ENCODE measurements at regions not wholly inside any gene's neighbourhood (a gene's known extent, or its start where the extent isn't known, plus 50 kb on each side); places are given as distances from the start of the nearest gene placed in this dataset.
"Not testable (repeated sequence)": the region's sequence is repeated elsewhere in the genome, so short reads cannot be mapped to it uniquely, and the experiment has no call there.

- H3K36me3 ChIP-seq (ENCODE audit: insufficient read depth, low read length): no peaks in the 10 kb centered on the region
- no peak overlapping the region for H3K9ac ChIP-seq (ENCODE audit: low read depth, low read length)
- H3K4me1 ChIP-seq (ENCODE audit: insufficient read depth, low read length): no peaks in the 10 kb centered on the region
- no peaks in the 10 kb centered on the region for H3K9me3 ChIP-seq (ENCODE audit: control insufficient read depth, insufficient read depth, low read length)
These were observed 57.8 kb upstream of the ANKRD30A start for GRCh38 chr10:37067576-37067975.

GRCh38 chr10:37062296-37062695 is 63.1 kb upstream of the ANKRD30A start:
- not testable (repeated sequence) for H3K9ac ChIP-seq (ENCODE audit: low read depth, low read length); H3K9me3 ChIP-seq (ENCODE audit: control insufficient read depth, insufficient read depth, low read length)

GRCh38 chr10:37057261-37057660 is 68.1 kb upstream of the ANKRD30A start:
- H3K4me1 ChIP-seq (ENCODE audit: insufficient read depth, low read length): no peaks in the 10 kb centered on the region
- H3K9ac ChIP-seq (ENCODE audit: low read depth, low read length): no peak overlapping the region
- no peaks in the 10 kb centered on the region for H3K36me3 ChIP-seq (ENCODE audit: insufficient read depth, low read length)
- H3K9me3 ChIP-seq (ENCODE audit: control insufficient read depth, insufficient read depth, low read length): no peaks in the 10 kb centered on the region

More at GRCh38 chr10:37062296-37062695, 63.1 kb upstream of the ANKRD30A start:
- not testable (repeated sequence) for H3K36me3 ChIP-seq (ENCODE audit: insufficient read depth, low read length); H3K4me1 ChIP-seq (ENCODE audit: insufficient read depth, low read length)

GRCh38 chr10:37053476-37053875 is 71.9 kb upstream of the ANKRD30A start:
- H3K9ac ChIP-seq (ENCODE audit: low read depth, low read length): no peak overlapping the region
- H3K36me3 ChIP-seq (ENCODE audit: insufficient read depth, low read length): no peaks in the 10 kb centered on the region
- H3K9me3 ChIP-seq (ENCODE audit: control insufficient read depth, insufficient read depth, low read length): no peaks in the 10 kb centered on the region; the same call in 1 of the 2 replicates
- H3K4me1 ChIP-seq (ENCODE audit: insufficient read depth, low read length): no peaks in the 10 kb centered on the region

GRCh38 chr10:37049982-37050381 is 75.4 kb upstream of the ANKRD30A start:
- not testable (repeated sequence) for H3K4me1 ChIP-seq (ENCODE audit: insufficient read depth, low read length); H3K9me3 ChIP-seq (ENCODE audit: control insufficient read depth, insufficient read depth, low read length); H3K9ac ChIP-seq (ENCODE audit: low read depth, low read length); H3K36me3 ChIP-seq (ENCODE audit: insufficient read depth, low read length)

GRCh38 chr10:37044319-37044718 is 81.1 kb upstream of the ANKRD30A start:
- H3K9me3 ChIP-seq (ENCODE audit: control insufficient read depth, insufficient read depth, low read length); H3K4me1 ChIP-seq (ENCODE audit: insufficient read depth, low read length); H3K9ac ChIP-seq (ENCODE audit: low read depth, low read length); H3K36me3 ChIP-seq (ENCODE audit: insufficient read depth, low read length): not testable (repeated sequence)

- Histone ChIP-seq H3K36me3 (ENCODE audit: insufficient read depth, low read length) (no peaks in the 10 kb centered on the region), H3K9me3 (ENCODE audit: control insufficient read depth, insufficient read depth, low read length) (no peaks in the 10 kb centered on the region), H3K9ac (ENCODE audit: low read depth, low read length) (no peak overlapping the region), H3K4me1 (ENCODE audit: insufficient read depth, low read length) (no peaks in the 10 kb centered on the region)
These were observed 89.5 kb upstream of the ANKRD30A start for GRCh38 chr10:37035853-37036252.

GRCh38 chr10:37015498-37015897 is 109.9 kb upstream of the ANKRD30A start:
- Histone ChIP-seq H3K36me3 (ENCODE audit: insufficient read depth, low read length) (no peaks in the 10 kb centered on the region), H3K9ac (ENCODE audit: low read depth, low read length) (no peak overlapping the region), H3K4me1 (ENCODE audit: insufficient read depth, low read length) (no peaks in the 10 kb centered on the region), H3K9me3 (ENCODE audit: control insufficient read depth, insufficient read depth, low read length) (no peaks in the 10 kb centered on the region)

- Histone ChIP-seq H3K4me1 (ENCODE audit: insufficient read depth, low read length) (no peaks in the 10 kb centered on the region), H3K9me3 (ENCODE audit: control insufficient read depth, insufficient read depth, low read length) (no peaks in the 10 kb centered on the region), H3K36me3 (ENCODE audit: insufficient read depth, low read length) (no peaks in the 10 kb centered on the region), H3K9ac (ENCODE audit: low read depth, low read length) (no peak overlapping the region)
These were observed 114.7 kb upstream of the ANKRD30A start for GRCh38 chr10:37010741-37011140.

- not testable (repeated sequence) for H3K9me3 ChIP-seq (ENCODE audit: control insufficient read depth, insufficient read depth, low read length); H3K4me1 ChIP-seq (ENCODE audit: insufficient read depth, low read length); H3K36me3 ChIP-seq (ENCODE audit: insufficient read depth, low read length); H3K9ac ChIP-seq (ENCODE audit: low read depth, low read length)
These were observed 117.1 kb upstream of the ANKRD30A start for GRCh38 chr10:37008276-37008675.

GRCh38 chr10:37003126-37003525 is 122.3 kb upstream of the ANKRD30A start:
- no peaks in the 10 kb centered on the region; the same call in 1 of the 2 replicates for H3K9me3 ChIP-seq (ENCODE audit: control insufficient read depth, insufficient read depth, low read length)
- no peaks in the 10 kb centered on the region for H3K4me1 ChIP-seq (ENCODE audit: insufficient read depth, low read length)
- no peaks in the 10 kb centered on the region for H3K36me3 ChIP-seq (ENCODE audit: insufficient read depth, low read length)
- H3K9ac ChIP-seq (ENCODE audit: low read depth, low read length): no peak overlapping the region

GRCh38 chr10:36995806-36996205 is 129.6 kb upstream of the ANKRD30A start:
- H3K4me1 ChIP-seq (ENCODE audit: insufficient read depth, low read length); H3K9ac ChIP-seq (ENCODE audit: low read depth, low read length); H3K9me3 ChIP-seq (ENCODE audit: control insufficient read depth, insufficient read depth, low read length); H3K36me3 ChIP-seq (ENCODE audit: insufficient read depth, low read length): not testable (repeated sequence)

- no peaks in the 10 kb centered on the region for H3K4me1 ChIP-seq (ENCODE audit: insufficient read depth, low read length)
- H3K9ac ChIP-seq (ENCODE audit: low read depth, low read length): no peak overlapping the region
- H3K36me3 ChIP-seq (ENCODE audit: insufficient read depth, low read length): no peaks in the 10 kb centered on the region
- H3K9me3 ChIP-seq (ENCODE audit: control insufficient read depth, insufficient read depth, low read length): no peaks in the 10 kb centered on the region
These were observed 130.5 kb upstream of the ANKRD30A start for GRCh38 chr10:36994886-36995285.

GRCh38 chr10:36989233-36989632 is 136.2 kb upstream of the ANKRD30A start:
- no peak overlapping the region for H3K9ac ChIP-seq (ENCODE audit: low read depth, low read length)
- no peaks in the 10 kb centered on the region for H3K36me3 ChIP-seq (ENCODE audit: insufficient read depth, low read length)
- no peaks in the 10 kb centered on the region for H3K4me1 ChIP-seq (ENCODE audit: insufficient read depth, low read length)
- H3K9me3 ChIP-seq (ENCODE audit: control insufficient read depth, insufficient read depth, low read length): no peaks in the 10 kb centered on the region

- Histone ChIP-seq H3K9ac (ENCODE audit: low read depth, low read length) (no peak overlapping the region), H3K4me1 (ENCODE audit: insufficient read depth, low read length) (no peaks in the 10 kb centered on the region), H3K36me3 (ENCODE audit: insufficient read depth, low read length) (no peaks in the 10 kb centered on the region), H3K9me3 (ENCODE audit: control insufficient read depth, insufficient read depth, low read length) (no peaks in the 10 kb centered on the region)
These were observed 178.8 kb upstream of the ANKRD30A start for GRCh38 chr10:36946598-36946997.

- Histone ChIP-seq H3K36me3 (ENCODE audit: insufficient read depth, low read length) (no peaks in the 10 kb centered on the region), H3K9ac (ENCODE audit: low read depth, low read length) (peak overlapping the region; percentile 20; the same call in 1 of the 2 replicates), H3K9me3 (ENCODE audit: control insufficient read depth, insufficient read depth, low read length) (no peaks in the 10 kb centered on the region), H3K4me1 (ENCODE audit: insufficient read depth, low read length) (no peaks in the 10 kb centered on the region)
These were observed 181.9 kb upstream of the ANKRD30A start for GRCh38 chr10:36943544-36943943.
